ENCODE measurements at regions not wholly inside any gene's neighbourhood (a gene's known extent, or its start where the extent isn't known, plus 50 kb on each side); places are given as distances from the start of the nearest gene placed in this dataset.

DNA sequence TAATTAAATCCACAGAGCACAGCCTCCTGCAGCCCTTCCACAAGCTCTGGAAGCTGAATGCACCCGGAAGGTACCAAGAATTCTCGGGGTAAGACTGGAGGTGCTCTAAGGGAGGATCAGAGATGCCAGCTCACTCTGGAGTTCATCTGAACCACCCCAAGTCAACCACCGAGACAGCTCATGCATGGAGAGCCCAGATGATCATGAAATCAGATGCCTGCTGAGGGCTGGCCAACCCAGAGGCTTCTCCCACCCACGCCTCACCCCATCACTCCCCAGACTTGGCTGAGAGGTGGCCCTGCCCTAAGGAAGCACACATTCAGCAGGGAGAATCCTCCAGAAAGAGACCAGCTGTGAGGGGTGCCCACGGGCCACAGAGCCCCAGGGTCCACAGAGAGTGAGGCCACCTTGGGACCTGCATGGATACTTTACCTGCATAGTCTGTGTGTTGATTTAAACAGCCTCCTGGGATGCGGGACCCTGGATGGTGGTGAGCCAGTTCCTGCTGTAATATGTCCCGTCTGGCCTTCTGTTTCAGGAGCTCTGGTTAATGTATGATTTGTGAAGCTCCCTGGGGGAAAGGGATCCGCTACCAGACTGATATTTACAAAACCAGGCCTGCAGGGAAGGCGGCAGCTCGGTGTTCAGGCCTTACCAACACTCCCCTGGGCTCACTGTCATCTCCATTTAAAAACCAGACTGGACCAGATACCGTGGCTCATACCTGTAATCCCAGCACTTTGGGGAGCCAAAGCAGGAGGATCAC lies 64.9 kb downstream of the INSIG1 start:
- TF ChIP-seq, protein P1, sequence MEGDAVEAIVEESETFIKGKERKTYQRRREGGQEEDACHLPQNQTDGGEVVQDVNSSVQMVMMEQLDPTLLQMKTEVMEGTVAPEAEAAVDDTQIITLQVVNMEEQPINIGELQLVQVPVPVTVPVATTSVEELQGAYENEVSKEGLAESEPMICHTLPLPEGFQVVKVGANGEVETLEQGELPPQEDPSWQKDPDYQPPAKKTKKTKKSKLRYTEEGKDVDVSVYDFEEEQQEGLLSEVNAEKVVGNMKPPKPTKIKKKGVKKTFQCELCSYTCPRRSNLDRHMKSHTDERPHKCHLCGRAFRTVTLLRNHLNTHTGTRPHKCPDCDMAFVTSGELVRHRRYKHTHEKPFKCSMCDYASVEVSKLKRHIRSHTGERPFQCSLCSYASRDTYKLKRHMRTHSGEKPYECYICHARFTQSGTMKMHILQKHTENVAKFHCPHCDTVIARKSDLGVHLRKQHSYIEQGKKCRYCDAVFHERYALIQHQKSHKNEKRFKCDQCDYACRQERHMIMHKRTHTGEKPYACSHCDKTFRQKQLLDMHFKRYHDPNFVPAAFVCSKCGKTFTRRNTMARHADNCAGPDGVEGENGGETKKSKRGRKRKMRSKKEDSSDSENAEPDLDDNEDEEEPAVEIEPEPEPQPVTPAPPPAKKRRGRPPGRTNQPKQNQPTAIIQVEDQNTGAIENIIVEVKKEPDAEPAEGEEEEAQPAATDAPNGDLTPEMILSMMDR (IDR thresholded peaks at IDR 0.05), result no peak
- no peak for TF ChIP-seq EZH2 (IDR thresholded peaks at IDR 0.05; ENCODE audit: borderline replicate concordance, insufficient read depth, low read depth, low read length, poor library complexity, severe bottlenecking)

All from B cell (primary cell).